K562 (cell line): ENCODE measurements at regions not wholly inside any gene's neighbourhood (a gene's known extent, or its start where the extent isn't known, plus 50 kb on each side); places are given as distances from the start of the nearest gene placed in this dataset.

Experiments
- ATAC-seq: fragments of 200-7000 bp; cut with Tn5 transposase; 3 replicates; pipeline ENCODE4 v1.9.1; 2020; ENCODE audit warnings: moderate library complexity
- BruUV-seq: library from RNA; stranded (reverse); fragments of 400-500 nt; replicated peaks from 2 replicates; lab custom pipeline; 2021; lab: Mats Ljungman, UMichigan
- CTCF ChIA-PET: fragments of 300-600 bp; formaldehyde crosslinking; extraction: SDS; loops from one replicate; lab custom pipeline; 2021; ENCODE audit warnings: low intra/inter-chr PET ratio; lab: Yijun Ruan, JAX
- POLR2A ChIA-PET: fragments of 300-600, 350-650 bp; sonication (Branson Sonifier 250); formaldehyde crosslinking; extraction: SDS; loops from one replicate; lab custom pipeline; 2021; ENCODE audit warnings: antibody characterized with exemption, inconsistent platforms; lab: Yijun Ruan, JAX
- DNase-seq, 4 experiments: peaks; one replicate each; pipeline versions ENCODE4 v3.0.0 to v3.0.0-alpha.2; 2011 to 2018; ENCODE audit warnings: low spot score in 3 of 4, mixed read lengths in 3 of 4; ENCODE audit errors: extremely low read depth in 1 of 4
- FAIRE-seq: peaks from 2 replicates; lab custom pipeline; 2011; peaks lifted over from hg19 to GRCh38; lab: Jason Lieb, UNC
- H2AFZ ChIP-seq: 2 replicates; pipeline ENCODE4 v1.6.0; 2011; ENCODE audit warnings: low read depth, low read length, control low read depth, inconsistent platforms
- H3K27ac ChIP-seq: fragments of 200-600 bp; 3 replicates; pipeline ENCODE4 v1.8.0; 2011; ENCODE audit warnings: low read depth, mild to moderate bottlenecking, control low read depth, inconsistent platforms, low read length, moderate library complexity, mixed read lengths; ENCODE audit errors: extremely low read depth
- H3K27me3 ChIP-seq, 2 experiments: fragments of 300-600 bp in 1 of 2; 2 replicates in 1 of 2; 3 replicates in 1 of 2; pipeline versions ENCODE4 v1.6.0 to v1.8.0; 2011; ENCODE audit warnings: inconsistent platforms in 2 of 2, low read length in 2 of 2, mild to moderate bottlenecking in 1 of 2, mixed read lengths in 1 of 2, moderate library complexity in 1 of 2; ENCODE audit not compliant: control insufficient read depth in 2 of 2, insufficient read depth in 2 of 2
- H3K36me3 ChIP-seq: fragments of 300-600 bp; 3 replicates; pipeline ENCODE4 v1.8.0; 2011; ENCODE audit warnings: mild to moderate bottlenecking, low read length, inconsistent platforms; ENCODE audit not compliant: control insufficient read depth, insufficient read depth
- H3K4me1 ChIP-seq, 2 experiments: fragments of 200-600 bp in 1 of 2; replicated peaks in 1 of 2; 2 replicates in 1 of 2; 3 replicates in 1 of 2; pipeline versions ENCODE4 v1.5.1 to v1.8.0; 2011; ENCODE audit warnings: inconsistent platforms in 2 of 2, low read length in 2 of 2, mild to moderate bottlenecking in 1 of 2, mixed read lengths in 1 of 2, moderate library complexity in 1 of 2; ENCODE audit not compliant: control insufficient read depth in 2 of 2, insufficient read depth in 2 of 2
- H3K4me2 ChIP-seq: 2 replicates; pipeline ENCODE4 v1.6.1; 2011; ENCODE audit warnings: low read length, control low read depth, inconsistent platforms, mixed read lengths; ENCODE audit not compliant: insufficient read depth
- H3K4me3 ChIP-seq: fragments of 200-600 bp; sonication (generic), shearing (Covaris generic); 2 replicates; pipeline ENCODE4 v1.5.1; 2016; ENCODE audit warnings: control low read depth, inconsistent platforms
- H3K79me2 ChIP-seq: fragments of 200-600 bp; 3 replicates; pipeline ENCODE4 v1.8.0; 2011; ENCODE audit warnings: low read length, inconsistent platforms; ENCODE audit not compliant: control insufficient read depth, insufficient read depth
- H3K9ac ChIP-seq, 2 experiments: 2 replicates each; pipeline versions ENCODE4 v1.6.0 to v1.6.1; 2011; ENCODE audit warnings: low read depth in 2 of 2, low read length in 2 of 2, control low read depth in 1 of 2, inconsistent platforms in 1 of 2, mild to moderate bottlenecking in 1 of 2, mixed read lengths in 1 of 2; ENCODE audit not compliant: insufficient read depth in 1 of 2
- H3K9me1 ChIP-seq: one replicate; pipeline ENCODE4 v1.6.0; 2011; ENCODE audit warnings: inconsistent platforms, mild to moderate bottlenecking, low read length, moderate library complexity; ENCODE audit not compliant: control insufficient read depth, insufficient read depth
- H3K9me3 ChIP-seq: replicated peaks from 2 replicates; pipeline ENCODE4 v1.5.1; 2011; ENCODE audit warnings: low read depth, low read length, inconsistent platforms; ENCODE audit not compliant: control insufficient read depth, insufficient read depth
- H4K20me1 ChIP-seq: replicated peaks from 2 replicates; pipeline ENCODE4 v1.6.1; 2011; ENCODE audit warnings: low read length, inconsistent platforms, mixed read lengths; ENCODE audit not compliant: control insufficient read depth, insufficient read depth
- HLTF ChIP-seq: fragments of 450-650 bp; IDR thresholded peaks from 2 replicates; pipeline ENCODE4 v1.6.1; 2016
- NR2C2 ChIP-seq, 2 experiments: fragments of 200-800 bp in 1 of 2; sonication (Bioruptor generic) in 1 of 2; sonication (generic) in 1 of 2; formaldehyde crosslinking in 1 of 2; IDR thresholded peaks; 2 replicates each; pipeline versions ENCODE4 v1.6.1 to v1.8.0; 2016 to 2022; ENCODE audit warnings: mild to moderate bottlenecking in 1 of 2, missing compliant biosample characterization in 1 of 2, missing genetic modification characterization in 1 of 2, missing genetic modification reagents in 1 of 2
- RB1 ChIP-seq: fragments of 450-650 bp; IDR thresholded peaks from 2 replicates; pipeline ENCODE4 v1.6.1; 2017; ENCODE audit warnings: low read depth, mild to moderate bottlenecking
- RFX7 ChIP-seq: fragments of 250-450 bp; sonication (Bioruptor Pico); IDR thresholded peaks from 2 replicates; pipeline ENCODE4 v1.5.1; 2021; ENCODE audit warnings: mild to moderate bottlenecking
- TBP ChIP-seq: optimal IDR thresholded peaks from 2 replicates; pipeline ENCODE3; 2011; ENCODE audit warnings: low read depth, low read length, improper control_type of control experiment
- TRIM24 ChIP-seq, 2 experiments: fragments of 450-650 bp; IDR thresholded peaks; 2 replicates each; pipeline ENCODE4 v1.6.1; 2016
- U2AF2 ChIP-seq: fragments of 200-400 bp; formaldehyde crosslinking; optimal IDR thresholded peaks from 2 replicates; pipeline ENCODE3; 2017; ENCODE audit warnings: low read depth, mild to moderate bottlenecking, low read length
- ZNF133 ChIP-seq: fragments of 250-450 bp; sonication (Bioruptor Pico); IDR thresholded peaks from 2 replicates; pipeline ENCODE4 v1.4.0; 2020; ENCODE audit warnings: mild to moderate bottlenecking
- ZNF217 ChIP-seq: sonication (generic); formaldehyde crosslinking; IDR thresholded peaks from 2 replicates; pipeline ENCODE4 v1.8.0; 2022; ENCODE audit warnings: mild to moderate bottlenecking, missing genetic modification reagents
- WGBS: fragments of 100-300 bp; shearing (Covaris generic); methylation state at CpG from one replicate; pipeline ENCODE4 v1.1.6; 2016; ENCODE audit warnings: low coverage, mixed read lengths; ENCODE audit not compliant: insufficient coverage; ENCODE audit errors: missing lambda C conversion rate; 5-methylcytosine and 5-hydroxymethylcytosine counted together
- in situ Hi-C: fragments of 300-500 bp; cut with MboI; formaldehyde crosslinking; loops from 4 replicates; pipeline ENCODE4 v1.15.0; 2018; ENCODE audit warnings: inconsistent platforms, mixed read lengths
- intact Hi-C: fragments of 100-400 bp; cut with micrococcal nuclease; formaldehyde crosslinking; loops from 2 replicates; pipeline ENCODE4 v1.14.2; 2022
- TF ChIP-seq, protein P1 (sequence below): fragments of 250-450 bp; sonication (Bioruptor Pico); IDR thresholded peaks from 2 replicates; pipeline ENCODE4 v1.8.0; 2021; ENCODE audit warnings: mild to moderate bottlenecking, moderate library complexity
- TF ChIP-seq, protein P2 (sequence below): fragments of 450-650 bp; IDR thresholded peaks from 2 replicates; pipeline ENCODE4 v1.6.1; 2017; ENCODE audit warnings: antibody characterized with exemption

DNA sequence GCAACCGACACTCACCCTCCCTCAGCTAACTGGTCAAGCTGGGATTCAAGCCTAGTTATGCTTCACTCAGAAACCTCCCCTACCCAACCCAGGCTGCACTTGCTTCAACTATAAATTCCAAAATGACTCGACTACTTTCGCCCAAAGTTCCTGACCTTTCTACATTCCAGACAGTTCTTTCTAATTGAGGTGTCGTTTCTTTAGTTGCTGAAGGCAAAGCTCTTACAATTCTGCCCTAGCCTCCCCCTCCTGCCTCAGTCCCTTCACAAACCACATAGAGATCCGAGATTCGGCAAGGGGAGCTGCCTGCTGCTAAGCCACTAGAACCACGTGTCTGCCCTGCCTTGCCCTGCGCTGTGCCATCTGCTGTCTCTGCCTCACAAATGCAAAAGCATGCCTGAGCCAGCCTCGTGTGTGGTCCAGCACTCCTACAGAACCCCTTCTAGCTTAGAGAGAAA is 74.7 kb upstream of the SH3GL3 start:
- no TSS peak for BruUV-seq
- Histone ChIP-seq H3K79me2 (no peaks in the 10 kb centered on the region), H3K27ac (no peak overlapping the region), H3K4me2 (no peak overlapping the region), H3K9me3 (no peaks in the 10 kb centered on the region), H3K9me1 (no peaks in the 10 kb centered on the region), H3K4me1 (no peaks in the 10 kb centered on the region), H2AFZ (no peak overlapping the region), H4K20me1 (no peaks in the 10 kb centered on the region), H3K4me3 (no peak overlapping the region), H3K36me3 (no peaks in the 10 kb centered on the region), H3K27me3 (peaks cover 29 to 37% of the 10 kb centered on the region in 2 experiments), H3K9ac (no peak overlapping the region)
- ChIA-PET POLR2A (interaction anchor here (1.4 kb wide), 1 partner anchor 9 kb away, joined by 3 read pairs; no protein-coding TSS in a partner anchor), CTCF (no interaction called here)
- DNase-seq (no peak), FAIRE-seq (no peak), ATAC-seq (no peak)
- 2% methylated on average over 9 of the region's 9 CpGs for WGBS
- in situ Hi-C loops = no loop called here
- intact Hi-C loops = no loop called here
- TF ChIP-seq, protein P1, sequence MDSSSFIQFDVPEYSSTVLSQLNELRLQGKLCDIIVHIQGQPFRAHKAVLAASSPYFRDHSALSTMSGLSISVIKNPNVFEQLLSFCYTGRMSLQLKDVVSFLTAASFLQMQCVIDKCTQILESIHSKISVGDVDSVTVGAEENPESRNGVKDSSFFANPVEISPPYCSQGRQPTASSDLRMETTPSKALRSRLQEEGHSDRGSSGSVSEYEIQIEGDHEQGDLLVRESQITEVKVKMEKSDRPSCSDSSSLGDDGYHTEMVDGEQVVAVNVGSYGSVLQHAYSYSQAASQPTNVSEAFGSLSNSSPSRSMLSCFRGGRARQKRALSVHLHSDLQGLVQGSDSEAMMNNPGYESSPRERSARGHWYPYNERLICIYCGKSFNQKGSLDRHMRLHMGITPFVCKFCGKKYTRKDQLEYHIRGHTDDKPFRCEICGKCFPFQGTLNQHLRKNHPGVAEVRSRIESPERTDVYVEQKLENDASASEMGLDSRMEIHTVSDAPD (CRISPR knock-in tag) = no peak
- TF ChIP-seq RFX7 = no peak
- TF ChIP-seq ZNF133 (CRISPR knock-in tag) = no peak
- TF ChIP-seq NR2C2 (CRISPR knock-in tag; IDR thresholded peaks at IDR 0.05) = no peak
- no peak for TF ChIP-seq NR2C2 (tag; IDR thresholded peaks at IDR 0.05)
- no peak for TF ChIP-seq TBP
- no peak for TF ChIP-seq RB1
- no peak for TF ChIP-seq TRIM24 (IDR thresholded peaks at IDR 0.05)
- no peak for TF ChIP-seq ZNF217
- TF ChIP-seq, protein P2, sequence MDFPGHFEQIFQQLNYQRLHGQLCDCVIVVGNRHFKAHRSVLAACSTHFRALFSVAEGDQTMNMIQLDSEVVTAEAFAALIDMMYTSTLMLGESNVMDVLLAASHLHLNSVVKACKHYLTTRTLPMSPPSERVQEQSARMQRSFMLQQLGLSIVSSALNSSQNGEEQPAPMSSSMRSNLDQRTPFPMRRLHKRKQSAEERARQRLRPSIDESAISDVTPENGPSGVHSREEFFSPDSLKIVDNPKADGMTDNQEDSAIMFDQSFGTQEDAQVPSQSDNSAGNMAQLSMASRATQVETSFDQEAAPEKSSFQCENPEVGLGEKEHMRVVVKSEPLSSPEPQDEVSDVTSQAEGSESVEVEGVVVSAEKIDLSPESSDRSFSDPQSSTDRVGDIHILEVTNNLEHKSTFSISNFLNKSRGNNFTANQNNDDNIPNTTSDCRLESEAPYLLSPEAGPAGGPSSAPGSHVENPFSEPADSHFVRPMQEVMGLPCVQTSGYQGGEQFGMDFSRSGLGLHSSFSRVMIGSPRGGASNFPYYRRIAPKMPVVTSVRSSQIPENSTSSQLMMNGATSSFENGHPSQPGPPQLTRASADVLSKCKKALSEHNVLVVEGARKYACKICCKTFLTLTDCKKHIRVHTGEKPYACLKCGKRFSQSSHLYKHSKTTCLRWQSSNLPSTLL = no peak
- TF ChIP-seq HLTF = no peak
- no peak for TF ChIP-seq U2AF2
